Erythroblast (primary cell): ENCODE measurements at regions not wholly inside any gene's neighbourhood (a gene's known extent, or its start where the extent isn't known, plus 50 kb on each side); places are given as distances from the start of the nearest gene placed in this dataset.

Source experiments
- GATA1 ChIP-seq: IDR thresholded peaks from 2 replicates; pipeline ENCODE4 v1.6.1; 2011; ENCODE audit warnings: low read depth, mild to moderate bottlenecking, control low read depth, low read length, moderate library complexity
- POLR2A ChIP-seq: IDR thresholded peaks from 2 replicates; pipeline ENCODE4 v1.6.1; 2011; ENCODE audit warnings: mild to moderate bottlenecking, low read length

DNA sequence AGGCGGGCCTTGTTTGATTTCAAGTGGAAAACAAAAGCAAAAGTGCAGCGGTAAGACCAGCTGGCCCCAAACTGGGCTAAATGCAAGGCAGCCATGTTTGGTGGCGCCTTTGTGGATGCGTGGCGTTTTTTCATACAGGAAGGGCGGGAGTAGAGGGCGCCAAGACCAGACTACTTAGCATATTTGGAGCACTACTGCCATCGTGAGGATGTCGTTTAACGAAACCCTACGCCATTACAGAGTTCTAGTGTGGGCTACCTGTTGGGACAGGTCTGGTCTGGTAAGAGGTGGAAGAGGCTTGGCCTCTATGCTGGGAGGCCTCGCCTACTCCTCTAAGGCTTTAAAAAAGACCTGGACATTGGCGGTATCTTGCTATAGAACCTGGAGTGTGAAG is 230.7 kb upstream of the STK26 start:
- TF ChIP-seq POLR2A = no peak
- TF ChIP-seq GATA1 = no peak
